ENCODE measurements at regions not wholly inside any gene's neighbourhood (a gene's known extent, or its start where the extent isn't known, plus 50 kb on each side); places are given as distances from the start of the nearest gene placed in this dataset.
"Not testable (repeated sequence)": the region's sequence is repeated elsewhere in the genome, so short reads cannot be mapped to it uniquely, and the experiment has no call there.

DNA sequence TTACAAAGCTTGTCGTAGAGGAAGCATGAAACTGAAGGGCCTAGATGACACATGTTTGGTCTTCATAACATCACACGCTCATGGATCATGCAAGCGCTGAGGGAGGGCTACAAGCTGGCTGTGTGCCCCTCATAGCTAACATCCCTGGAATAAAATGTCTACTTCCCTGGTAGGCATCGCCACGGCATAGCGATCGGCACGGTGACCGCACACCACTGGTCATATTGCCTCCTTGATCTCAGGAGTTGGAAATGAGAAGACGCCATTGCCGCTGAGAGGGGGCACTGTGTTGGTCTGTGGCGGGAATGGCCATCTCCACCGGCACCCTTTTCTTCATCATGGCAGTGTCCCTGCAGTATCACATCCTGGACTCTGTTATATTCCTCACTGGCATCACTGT lies 50.1 kb upstream of the TUBA3E start:
- DNase-seq: not testable (repeated sequence)
